ENCODE measurements at regions not wholly inside any gene's neighbourhood (a gene's known extent, or its start where the extent isn't known, plus 50 kb on each side); places are given as distances from the start of the nearest gene placed in this dataset.

DNA sequence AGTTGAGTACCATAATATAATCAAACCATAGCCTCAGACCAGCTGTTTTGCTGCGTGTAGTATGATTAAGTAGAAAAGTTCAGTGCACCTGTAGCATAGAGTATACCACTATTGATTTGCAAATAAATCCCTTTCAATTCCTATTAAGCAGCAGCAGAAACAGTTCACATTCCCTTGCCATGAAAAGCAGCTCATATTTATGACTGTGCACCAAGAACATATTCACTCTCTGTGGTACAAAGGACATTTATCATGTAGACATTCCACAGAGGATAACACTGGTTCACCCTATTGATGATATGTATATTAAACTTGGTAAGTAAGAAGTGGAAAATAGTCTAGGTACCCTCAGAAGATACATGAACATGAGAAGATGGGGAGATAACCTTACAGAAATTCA, 1689.1 kb upstream of the CDH6 start:
- H3K27ac ChIP-seq (ENCODE audit: insufficient read depth, low read length), result no peak overlapping the region
- no peak for DNase-seq (ENCODE audit: low read depth in 2 of 2)
- H3K4me3 ChIP-seq (replicated peaks in 1 of 4; ENCODE audit: control extremely low read depth in 1 of 4, insufficient read depth in 1 of 4, low read depth in 3 of 4, low read length in 4 of 4), result no peak overlapping the region
- H3K4me2 ChIP-seq (ENCODE audit: extremely low read depth, insufficient read depth, low read length), result no peak overlapping the region
- no peaks in the 10 kb centered on the region for H3K27me3 ChIP-seq (ENCODE audit: control insufficient read depth, insufficient read depth, low read length)
- H3K36me3 ChIP-seq (ENCODE audit: control insufficient read depth, insufficient read depth, low read length), result no peaks in the 10 kb centered on the region
- H2AFZ ChIP-seq (ENCODE audit: low read length), result no peak overlapping the region
- no peaks in the 10 kb centered on the region for H3K79me2 ChIP-seq (ENCODE audit: control insufficient read depth, insufficient read depth, low read length)
- no peak overlapping the region for H3K9ac ChIP-seq (ENCODE audit: insufficient read depth, low read length)
- no peaks in the 10 kb centered on the region for H3K4me1 ChIP-seq (ENCODE audit: control insufficient read depth, extremely low read depth, insufficient read depth, low read length)
- no peaks in the 10 kb centered on the region for H3K9me3 ChIP-seq (ENCODE audit: control insufficient read depth, insufficient read depth, low read depth, low read length)
- TF ChIP-seq CTCF (conservative IDR thresholded peaks at IDR 0.05 in 1 of 2, IDR thresholded peaks at IDR 0.05 in 1 of 2; ENCODE audit: low read depth in 1 of 2, low read length in 2 of 2) (no peak), EZH2 (IDR thresholded peaks at IDR 0.05; ENCODE audit: low read length, missing control alignments) (no peak)
- no peaks in the 10 kb centered on the region for H4K20me1 ChIP-seq (ENCODE audit: control insufficient read depth, extremely low read depth, insufficient read depth, low read length)

DNA sequence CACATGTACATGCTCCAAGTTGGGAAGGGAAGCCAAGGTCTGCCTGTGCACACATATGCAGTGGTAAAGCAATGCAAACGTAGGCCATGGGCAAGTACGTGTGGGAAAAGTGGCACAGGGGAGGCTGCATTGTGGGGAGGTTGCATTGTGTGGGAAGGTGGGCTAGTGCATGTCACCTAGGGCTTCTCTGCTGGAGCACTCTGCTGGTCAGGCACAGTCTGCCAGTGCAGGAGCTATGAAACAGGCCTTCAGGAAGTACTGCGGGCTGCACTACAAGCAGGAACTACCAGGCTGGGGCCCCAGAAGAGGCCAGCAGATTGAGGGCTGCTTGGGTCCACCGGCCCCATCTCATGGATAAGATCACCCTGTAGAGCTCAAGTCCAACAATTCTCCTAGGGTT, 1694.6 kb upstream of the CDH6 start:
- Histone ChIP-seq H3K36me3 (ENCODE audit: control insufficient read depth, insufficient read depth, low read length) (no peaks in the 10 kb centered on the region), H3K27ac (ENCODE audit: insufficient read depth, low read length) (no peak overlapping the region), H3K4me3 (replicated peaks in 1 of 4; ENCODE audit: control extremely low read depth in 1 of 4, insufficient read depth in 1 of 4, low read depth in 3 of 4, low read length in 4 of 4) (no peak overlapping the region), H3K9ac (ENCODE audit: insufficient read depth, low read length) (no peak overlapping the region), H2AFZ (ENCODE audit: low read length) (no peak overlapping the region), H3K79me2 (ENCODE audit: control insufficient read depth, insufficient read depth, low read length) (no peaks in the 10 kb centered on the region), H3K4me2 (ENCODE audit: extremely low read depth, insufficient read depth, low read length) (no peak overlapping the region), H3K27me3 (ENCODE audit: control insufficient read depth, insufficient read depth, low read length) (no peaks in the 10 kb centered on the region), H3K9me3 (ENCODE audit: control insufficient read depth, insufficient read depth, low read depth, low read length) (no peaks in the 10 kb centered on the region), H4K20me1 (ENCODE audit: control insufficient read depth, extremely low read depth, insufficient read depth, low read length) (no peaks in the 10 kb centered on the region), H3K4me1 (ENCODE audit: control insufficient read depth, extremely low read depth, insufficient read depth, low read length) (no peaks in the 10 kb centered on the region)
- no peak for TF ChIP-seq EZH2 (IDR thresholded peaks at IDR 0.05; ENCODE audit: low read length, missing control alignments)
- no peak for TF ChIP-seq CTCF (conservative IDR thresholded peaks at IDR 0.05 in 1 of 2, IDR thresholded peaks at IDR 0.05 in 1 of 2; ENCODE audit: low read depth in 1 of 2, low read length in 2 of 2)
- no peak for DNase-seq (ENCODE audit: low read depth in 2 of 2)

GRCh38 chr5:29498412-29498811, 1695.1 kb upstream of the CDH6 start:
- no peak for TF ChIP-seq CTCF (conservative IDR thresholded peaks at IDR 0.05 in 1 of 2, IDR thresholded peaks at IDR 0.05 in 1 of 2; ENCODE audit: low read depth in 1 of 2, low read length in 2 of 2)
- H2AFZ ChIP-seq (ENCODE audit: low read length), result no peak overlapping the region
- DNase-seq (ENCODE audit: low read depth in 2 of 2), result no peak

More at GRCh38 chr5:29498412-29498811, 1695.1 kb upstream of the CDH6 start:
- Histone ChIP-seq H3K27me3 (ENCODE audit: control insufficient read depth, insufficient read depth, low read length) (no peaks in the 10 kb centered on the region), H3K4me3 (replicated peaks in 1 of 4; ENCODE audit: control extremely low read depth in 1 of 4, insufficient read depth in 1 of 4, low read depth in 3 of 4, low read length in 4 of 4) (no peak overlapping the region), H3K79me2 (ENCODE audit: control insufficient read depth, insufficient read depth, low read length) (no peaks in the 10 kb centered on the region), H3K4me1 (ENCODE audit: control insufficient read depth, extremely low read depth, insufficient read depth, low read length) (no peaks in the 10 kb centered on the region), H4K20me1 (ENCODE audit: control insufficient read depth, extremely low read depth, insufficient read depth, low read length) (no peaks in the 10 kb centered on the region), H3K27ac (ENCODE audit: insufficient read depth, low read length) (no peak overlapping the region), H3K36me3 (ENCODE audit: control insufficient read depth, insufficient read depth, low read length) (no peaks in the 10 kb centered on the region), H3K9ac (ENCODE audit: insufficient read depth, low read length) (no peak overlapping the region), H3K9me3 (ENCODE audit: control insufficient read depth, insufficient read depth, low read depth, low read length) (no peaks in the 10 kb centered on the region), H3K4me2 (ENCODE audit: extremely low read depth, insufficient read depth, low read length) (no peak overlapping the region)

All from fibroblast of lung (primary cell).